Central memory CD4-positive, alpha-beta T cell (primary cell): ENCODE measurements at regions not wholly inside any gene's neighbourhood (a gene's known extent, or its start where the extent isn't known, plus 50 kb on each side); places are given as distances from the start of the nearest gene placed in this dataset.

ENCODE experiments used
- DNase-seq: peaks from one replicate; pipeline ENCODE4 v3.0.0; 2022

GRCh38 chr7:112877691-112878460, 87.7 kb upstream of the TMEM168 start:
- DNase-seq = no peak

DNA sequence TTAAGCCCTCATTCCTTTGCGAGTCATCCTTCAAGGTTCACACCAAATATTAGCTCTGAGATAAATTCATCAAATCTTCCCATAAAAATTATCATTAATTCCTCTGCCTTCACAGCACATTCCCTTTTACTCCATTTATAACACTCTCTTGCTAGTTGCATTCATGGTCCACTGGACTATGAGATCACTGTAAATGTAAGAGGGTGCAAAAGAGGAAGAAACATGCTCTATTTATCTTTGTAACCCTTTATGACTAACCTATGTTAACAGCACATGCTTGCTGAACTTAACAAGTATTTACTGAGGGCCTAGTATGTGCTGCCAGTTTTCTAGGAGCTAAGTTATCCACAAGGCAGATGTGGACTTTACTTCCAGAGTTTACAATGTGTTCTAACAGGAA, 86.7 kb upstream of the TMEM168 start:
- DNase-seq = no peak

GRCh38 chr7:112874909-112875308, 84.7 kb upstream of the TMEM168 start:
- DNase-seq = no peak

GRCh38 chr7:112873831-112874553, 83.8 kb upstream of the TMEM168 start:
- no peak for DNase-seq

DNA sequence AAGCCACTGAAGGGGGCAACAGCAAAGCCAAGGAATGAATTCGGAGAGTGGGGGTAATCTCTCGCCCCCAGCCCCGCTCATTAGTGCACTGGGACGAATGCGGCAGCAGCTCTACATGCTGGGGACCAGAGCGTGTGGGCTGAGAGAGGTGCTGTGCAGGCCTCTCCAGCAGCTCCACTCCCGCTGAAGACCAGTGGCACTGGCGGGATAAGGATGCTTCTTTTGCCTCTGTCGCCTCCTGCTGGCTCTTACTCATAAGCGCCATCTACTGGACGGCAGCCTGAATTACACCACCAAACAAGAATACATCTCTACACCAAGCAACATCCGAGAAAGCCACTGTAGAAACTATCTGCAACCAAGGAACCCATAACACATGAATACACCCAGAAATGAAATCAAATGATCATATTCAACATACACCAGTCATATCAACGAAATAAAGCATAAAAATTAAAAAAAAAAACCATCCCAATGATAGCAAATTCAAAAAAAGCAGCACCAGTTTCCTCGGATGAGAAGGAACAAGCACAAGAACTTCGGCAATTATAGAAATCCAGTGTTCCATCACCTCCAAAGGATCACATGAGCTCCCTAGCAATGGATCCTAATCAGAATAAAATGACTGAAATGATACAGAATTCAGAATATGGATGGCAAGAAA, 79.0 kb upstream of the TMEM168 start:
- peak; percentile 32 for DNase-seq

DNA sequence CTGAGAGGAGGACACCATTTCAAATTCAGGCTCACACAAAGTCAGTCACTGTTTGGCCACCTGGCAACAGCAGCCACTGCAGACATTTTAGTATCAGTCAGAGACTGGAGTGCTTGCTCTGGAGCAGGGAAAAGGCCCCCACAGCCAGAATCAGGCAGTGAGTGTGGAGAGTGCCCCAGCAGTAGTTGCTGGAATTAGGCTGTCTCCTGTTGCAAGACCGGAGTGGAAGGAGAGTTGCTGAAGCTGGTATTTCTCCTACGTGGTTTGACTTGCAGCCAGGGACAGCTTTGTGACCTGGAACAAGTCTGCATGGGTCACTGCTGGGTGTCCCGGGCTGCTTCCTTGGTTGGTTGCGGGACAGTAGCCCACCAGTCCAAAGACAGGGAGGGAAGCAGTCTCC, 78.4 kb upstream of the TMEM168 start:
- no peak for DNase-seq

- no peak for DNase-seq
Measured at GRCh38 chr7:112866424-112866823, 76.2 kb upstream of the TMEM168 start.

DNA sequence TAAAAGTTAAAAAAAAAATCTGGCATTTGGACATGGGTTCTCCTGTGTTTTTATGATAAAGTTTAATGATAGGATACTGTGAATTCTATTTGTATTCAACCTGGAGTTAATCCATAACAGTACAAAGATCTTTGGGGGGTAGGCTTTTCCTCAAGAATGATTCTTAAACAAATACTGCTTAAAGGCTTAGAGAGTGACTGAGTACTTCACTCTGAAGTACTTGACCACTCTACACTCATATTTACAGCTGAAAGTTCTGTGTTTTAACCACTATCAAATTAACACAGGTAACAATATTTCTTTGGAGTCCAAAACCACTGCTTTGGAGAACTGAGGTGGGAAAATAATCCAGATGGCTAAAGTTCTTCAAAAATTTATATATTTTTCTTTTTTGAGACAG, 74.2 kb upstream of the TMEM168 start:
- no peak for DNase-seq

DNA sequence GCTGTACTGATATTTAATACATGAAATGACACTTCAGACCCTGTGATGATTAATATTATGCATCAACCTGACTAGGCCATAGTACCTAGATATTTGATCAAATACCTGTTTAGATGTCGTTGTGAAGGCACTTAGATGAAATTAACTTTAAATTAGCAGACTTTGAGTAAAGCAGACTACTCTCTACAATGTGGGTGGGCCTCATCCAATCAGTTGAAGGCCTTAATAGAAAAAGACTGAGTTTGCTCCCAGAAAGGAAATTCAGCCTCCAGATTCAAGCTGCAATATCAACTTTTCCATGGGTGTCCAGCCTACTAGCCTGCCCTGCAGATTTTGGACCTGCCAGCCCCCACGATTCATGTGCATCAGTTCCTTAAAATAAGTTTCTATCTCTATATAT, 68.6 kb upstream of the TMEM168 start:
- DNase-seq = no peak

GRCh38 chr7:112855227-112855626, 65.0 kb upstream of the TMEM168 start:
- no peak for DNase-seq

GRCh38 chr7:112854169-112854568, 64.0 kb upstream of the TMEM168 start:
- DNase-seq = no peak

- no peak for DNase-seq
Measured at GRCh38 chr7:112853422-112853821, 63.2 kb upstream of the TMEM168 start.

- DNase-seq = no peak
Measured at GRCh38 chr7:112843151-112843550, 53.0 kb upstream of the TMEM168 start.
